NAMALWA (cell line): ENCODE measurements at regions not wholly inside any gene's neighbourhood (a gene's known extent, or its start where the extent isn't known, plus 50 kb on each side); places are given as distances from the start of the nearest gene placed in this dataset.

Experiments used
- DNase-seq: peaks from one replicate; pipeline ENCODE4 v3.0.0-alpha.2; 2015; ENCODE audit warnings: low spot score

GRCh38 chr18:70666936-70667335, 378.1 kb downstream of the SOCS6 start:
- no peak for DNase-seq

GRCh38 chr18:70663141-70663540, 374.3 kb downstream of the SOCS6 start:
- no peak for DNase-seq

- no peak for DNase-seq
These were observed 373.7 kb downstream of the SOCS6 start for GRCh38 chr18:70662588-70662987.

DNA sequence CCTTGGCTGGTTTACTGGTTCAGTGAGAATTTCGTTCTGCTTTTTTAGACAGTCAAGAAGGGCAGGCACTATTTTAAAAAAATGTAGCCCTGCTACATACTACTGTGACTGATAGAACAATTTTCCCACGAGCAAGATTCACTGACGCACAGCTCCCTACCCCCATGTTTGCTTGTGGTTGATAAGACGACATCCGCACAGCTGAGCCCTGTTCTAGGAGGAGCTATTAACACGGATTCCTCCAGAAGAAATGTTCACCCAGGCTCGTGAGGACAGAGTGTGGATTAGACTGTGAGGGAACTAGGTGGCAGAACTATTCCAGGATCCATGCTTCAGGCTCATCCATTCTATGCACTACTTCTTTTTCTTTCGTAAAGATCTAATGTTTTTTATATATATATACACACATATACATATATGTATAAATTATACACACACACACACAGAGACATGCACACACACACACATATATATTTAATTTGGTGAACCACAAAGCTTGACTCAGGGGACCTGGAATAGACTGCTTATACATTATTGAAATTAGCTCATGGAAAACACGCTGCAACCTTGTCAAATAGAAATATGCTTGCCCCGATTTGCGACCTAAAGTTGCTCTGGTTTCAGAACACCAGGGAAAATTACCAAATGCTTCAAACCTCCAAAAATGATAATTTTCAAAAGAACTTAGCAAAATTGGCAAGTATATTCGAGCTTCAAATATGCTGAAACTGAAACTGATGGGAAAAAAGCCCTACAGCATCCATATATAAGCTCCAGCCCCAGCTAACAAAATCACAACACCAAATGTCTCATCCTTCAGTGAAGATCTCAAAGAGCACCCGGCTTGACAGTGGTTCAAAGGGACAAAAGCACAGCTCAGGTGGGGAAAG, 370.4 kb downstream of the SOCS6 start:
- DNase-seq = no peak

- no peak for DNase-seq
These were observed 364.8 kb downstream of the SOCS6 start for GRCh38 chr18:70653671-70654070.

DNA sequence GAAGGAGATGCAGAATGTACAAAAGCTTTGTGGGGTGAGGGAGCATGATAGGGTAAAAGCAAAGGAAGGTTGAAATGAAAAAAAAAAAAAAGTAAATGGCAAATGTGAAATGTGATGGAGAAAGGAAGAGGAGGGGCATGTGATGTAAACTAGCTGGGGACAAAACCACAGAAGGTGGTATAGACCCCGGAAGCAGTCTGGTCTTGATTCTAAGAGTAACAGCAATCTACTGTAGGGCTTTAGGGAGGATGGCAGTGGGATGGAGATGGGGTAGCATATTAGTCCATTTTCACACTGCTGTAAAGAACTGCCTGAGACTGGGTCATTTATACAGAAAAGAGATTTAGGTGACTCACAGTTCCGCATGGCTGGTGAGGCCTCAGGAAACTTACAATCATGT, 362.0 kb downstream of the SOCS6 start:
- no peak for DNase-seq

- DNase-seq = no peak
These were observed 360.8 kb downstream of the SOCS6 start for GRCh38 chr18:70649683-70650082.

DNA sequence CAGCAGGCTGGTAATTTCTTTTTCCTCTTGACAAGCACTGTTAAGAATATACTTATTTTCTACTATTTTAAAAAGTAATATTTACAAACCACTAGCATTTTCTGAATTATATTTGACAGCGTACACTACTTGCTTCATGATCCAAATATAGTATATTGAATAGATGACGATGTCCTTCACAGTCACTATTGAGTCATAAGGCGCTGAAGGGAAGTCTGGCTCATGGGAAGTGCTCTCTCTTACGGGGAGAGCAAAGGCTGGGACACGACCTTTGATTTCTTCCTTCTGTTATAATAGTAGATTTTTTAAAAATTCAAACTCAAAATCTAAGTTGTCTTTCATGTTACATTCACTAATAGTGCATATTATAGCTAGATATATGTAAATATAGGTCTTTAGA, 357.1 kb downstream of the SOCS6 start:
- no peak for DNase-seq

DNA sequence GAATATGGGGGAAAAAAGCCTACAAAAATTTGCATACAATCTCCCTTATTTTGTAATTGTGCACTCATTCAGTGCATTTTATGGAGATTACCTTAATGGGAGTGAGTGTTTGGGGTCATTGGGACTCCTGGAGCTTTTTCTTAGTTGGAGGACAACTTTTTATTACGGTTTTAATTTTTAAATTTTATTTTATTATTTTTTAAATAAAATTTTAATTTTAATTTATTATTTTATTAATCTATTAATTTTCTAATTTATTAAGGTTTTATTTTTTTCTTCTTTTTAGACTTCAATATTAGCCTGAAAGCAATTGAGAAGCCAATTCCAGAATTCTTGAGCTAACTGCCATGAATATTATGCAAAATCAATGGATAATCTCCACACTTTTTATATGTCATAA, 355.0 kb downstream of the SOCS6 start:
- DNase-seq = no peak

DNA sequence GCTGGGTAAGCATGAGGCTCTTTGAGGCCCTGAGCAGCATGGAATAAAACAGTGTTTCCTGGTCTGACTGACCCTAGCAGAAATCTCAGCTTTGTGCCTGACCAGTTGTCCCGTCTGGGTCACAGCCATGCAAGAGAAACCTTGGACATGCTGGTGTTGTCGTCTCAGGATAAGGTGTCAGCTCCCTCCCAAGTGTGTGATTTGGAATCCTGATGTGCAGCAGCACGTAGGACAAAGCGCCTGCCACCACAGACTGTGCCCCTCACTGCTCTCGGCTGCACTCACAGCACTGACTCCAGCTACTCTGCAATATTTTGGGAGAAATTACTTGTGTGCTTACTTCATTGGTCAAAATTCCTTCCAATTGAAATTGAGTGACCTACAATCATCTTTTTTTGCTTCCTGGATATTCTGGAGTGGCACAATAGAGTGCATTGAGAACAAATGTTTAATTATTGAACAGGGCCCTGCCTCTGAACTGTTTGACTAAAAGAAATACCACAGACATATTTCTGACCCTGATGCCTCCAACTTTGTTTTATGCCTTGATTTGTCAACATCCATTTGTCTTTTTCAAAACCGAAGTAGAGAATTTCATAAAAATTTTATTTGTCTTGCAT, 352.4 kb downstream of the SOCS6 start:
- no peak for DNase-seq

DNA sequence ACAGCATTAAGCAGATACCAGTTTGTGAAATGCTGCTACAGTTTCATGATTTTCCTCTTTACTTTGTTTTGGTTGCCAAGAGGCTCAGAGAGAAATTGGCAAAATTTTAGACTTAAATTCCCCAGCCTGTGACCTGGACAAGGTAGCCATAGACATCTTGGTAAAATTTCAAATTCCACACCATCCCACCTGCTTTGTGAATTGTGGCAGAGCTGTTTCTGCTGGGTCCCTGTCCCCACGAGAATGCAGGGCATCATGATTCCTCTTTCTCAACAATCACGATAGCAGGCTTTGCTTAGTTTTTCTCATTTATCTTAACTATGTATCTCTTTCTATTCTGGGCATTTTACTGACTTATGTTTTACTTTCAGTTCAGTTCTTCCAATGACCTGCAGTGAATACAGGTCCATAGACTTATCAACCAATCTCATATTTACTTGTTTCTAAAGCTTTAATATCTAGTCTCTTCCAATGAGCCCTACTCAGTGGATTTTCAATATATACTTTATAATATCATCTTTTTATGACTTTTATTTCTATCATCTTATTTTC, 351.6 kb downstream of the SOCS6 start:
- DNase-seq = no peak

- no peak for DNase-seq
These were observed 348.1 kb downstream of the SOCS6 start for GRCh38 chr18:70636991-70637390.

DNA sequence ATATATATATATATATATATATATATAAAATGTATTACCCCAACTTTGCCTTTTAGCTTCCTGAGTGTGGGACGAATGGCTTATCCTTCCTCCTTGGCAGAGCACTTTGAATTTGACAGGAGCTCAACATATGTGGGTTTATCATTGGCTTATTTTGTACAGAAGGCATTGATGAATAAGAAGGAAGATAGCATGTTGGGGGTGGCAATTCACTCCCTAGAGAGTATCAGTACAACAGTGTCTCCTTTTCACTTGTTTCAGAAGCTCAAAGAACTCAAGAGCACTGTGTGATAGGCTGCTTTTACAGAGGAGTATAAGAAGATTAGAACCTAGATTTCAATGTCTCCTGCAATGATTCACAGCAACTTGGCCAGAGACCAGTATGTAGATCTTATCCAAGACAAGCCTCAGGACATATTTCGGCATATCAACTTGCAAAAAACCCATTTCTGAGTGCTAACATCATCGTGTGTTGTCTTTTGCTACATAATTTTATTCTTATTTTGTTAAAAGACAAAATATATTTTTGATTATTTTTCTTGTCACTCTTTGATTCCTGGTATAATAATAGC, 345.8 kb downstream of the SOCS6 start:
- DNase-seq = no peak

GRCh38 chr18:70627182-70627802, 338.4 kb downstream of the SOCS6 start:
- DNase-seq = no peak

- no peak for DNase-seq
These were observed 334.0 kb downstream of the SOCS6 start for GRCh38 chr18:70622622-70623419.

GRCh38 chr18:70621710-70622109, 332.9 kb downstream of the SOCS6 start:
- DNase-seq = no peak

- DNase-seq = no peak
These were observed 332.2 kb downstream of the SOCS6 start for GRCh38 chr18:70620837-70621612.

GRCh38 chr18:70617020-70617763, 328.3 kb downstream of the SOCS6 start:
- no peak for DNase-seq

DNA sequence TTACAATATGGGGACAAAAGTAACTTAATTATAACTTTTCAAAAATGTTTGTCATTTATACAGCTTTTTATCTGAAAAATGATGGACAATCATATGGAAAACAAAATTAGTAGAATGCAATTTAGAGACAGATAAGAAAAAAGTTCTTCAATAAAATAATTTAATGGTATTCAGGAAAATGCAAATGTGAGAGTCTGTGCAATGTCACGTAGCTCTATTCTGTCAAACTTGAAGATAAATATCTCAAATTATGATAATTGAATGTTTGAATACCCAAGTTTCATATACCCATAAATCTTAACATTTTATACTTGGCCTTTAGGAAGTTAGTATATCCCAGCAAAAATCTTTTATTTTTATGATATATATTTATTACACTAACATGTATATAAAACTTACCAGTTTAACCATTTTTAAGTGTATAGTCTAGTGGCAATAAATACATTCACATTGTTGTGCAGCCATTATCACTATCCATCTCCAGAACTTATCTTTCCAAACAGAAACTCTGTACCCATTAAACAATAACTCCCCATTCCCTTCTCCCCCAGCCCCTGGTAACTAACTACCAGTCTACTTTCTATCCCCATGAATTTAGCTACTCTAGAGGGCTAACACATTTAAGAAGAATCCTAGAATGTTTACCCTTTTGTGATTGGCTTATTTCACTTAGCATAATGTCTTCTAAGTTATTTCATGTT, 311.5 kb downstream of the SOCS6 start:
- DNase-seq = no peak

DNA sequence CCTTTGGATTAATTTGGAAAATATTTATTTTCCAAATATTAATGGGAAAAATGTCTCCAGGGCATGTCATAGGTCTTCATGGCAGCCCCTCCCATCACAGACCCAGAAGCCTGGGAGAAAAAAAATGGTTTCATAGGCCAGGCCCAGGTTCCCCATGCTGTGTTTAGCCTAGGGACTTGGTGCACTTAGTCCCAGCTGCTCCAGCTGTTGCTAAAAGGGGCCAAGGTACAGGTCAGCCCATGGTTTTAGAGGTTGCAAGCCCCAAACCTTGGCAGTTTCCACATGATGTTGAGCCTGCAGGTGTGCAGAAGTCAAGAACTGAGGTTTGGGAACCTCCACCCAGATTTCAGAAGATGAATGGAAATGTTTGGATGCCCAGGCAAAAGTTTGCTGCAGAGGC, 309.6 kb downstream of the SOCS6 start:
- no peak for DNase-seq
